HCT116 (cell line): ENCODE measurements at regions not wholly inside any gene's neighbourhood (a gene's known extent, or its start where the extent isn't known, plus 50 kb on each side); places are given as distances from the start of the nearest gene placed in this dataset.

Experiments
- ATAC-seq: fragments of 200-7000 bp; cut with Tn5 transposase; 2 replicates; pipeline ENCODE4 v1.9.1; 2020; ENCODE audit warnings: mild to moderate bottlenecking, moderate library complexity
- BruUV-seq: library from RNA; stranded (reverse); fragments of 400-500 nt; replicated peaks from 2 replicates; lab custom pipeline; 2021; lab: Mats Ljungman, UMichigan
- CTCF ChIA-PET: fragments of 300-600 bp; sonication (Branson Sonifier 250); formaldehyde crosslinking; loops from one replicate; lab custom pipeline; 2021; ENCODE audit warnings: antibody characterized with exemption; lab: Charles Lee
- POLR2A ChIA-PET: fragments of 300-600, 350-600 bp; sonication (Branson Sonifier 250); formaldehyde crosslinking; loops from one replicate; lab custom pipeline; 2021; ENCODE audit warnings: antibody characterized with exemption; lab: Charles Lee
- RAD21 ChIA-PET, 2 experiments: fragments of 300-600 bp; sonication (Branson Sonifier 250); formaldehyde crosslinking; loops; one replicate each; lab custom pipeline; 2023; ENCODE audit warnings: low total read pairs in 2 of 2; ENCODE audit not compliant: uncharacterized antibody in 2 of 2, unreplicated experiment in 2 of 2, low non-redundant PET in 1 of 2; lab: Charles Lee
- DNase-seq: peaks from one replicate; pipeline ENCODE4 v3.0.0-alpha.2; 2010; ENCODE audit warnings: low read depth, low spot score
- H2AFZ ChIP-seq: fragments of 200-600 bp; shearing (Covaris generic), sonication (generic); 2 replicates; pipeline ENCODE4 v1.6.1; 2017; ENCODE audit warnings: low read depth, mixed run types, mixed read lengths, antibody characterized with exemption, low read length; ENCODE audit not compliant: poor library complexity, severe bottlenecking
- H3K27ac ChIP-seq: 2 replicates; pipeline ENCODE4 v1.5.1; 2012; ENCODE audit warnings: low read depth, low read length
- H3K27me3 ChIP-seq: fragments of 200-600 bp; sonication (generic); 2 replicates; pipeline ENCODE4 v1.6.1; 2016; ENCODE audit warnings: mixed run types, low read length, mixed read lengths; ENCODE audit not compliant: insufficient read depth
- H3K36me3 ChIP-seq, 2 experiments: fragments of 200-500 bp in 1 of 2; fragments of 200-600 bp in 1 of 2; sonication (Bioruptor generic) in 1 of 2; sonication (generic) in 1 of 2; 2 replicates each; pipeline versions ENCODE4 v1.5.1 to v1.6.1; 2014 to 2016; ENCODE audit warnings: low read length in 2 of 2, inconsistent platforms in 1 of 2, mixed read lengths in 1 of 2, mixed run types in 1 of 2; ENCODE audit not compliant: insufficient read depth in 2 of 2, control insufficient read depth in 1 of 2
- H3K4me1 ChIP-seq, 2 experiments: fragments of 200-600 bp in 1 of 2; sonication (generic) in 1 of 2; 2 replicates each; pipeline versions ENCODE4 v1.5.1 to v1.6.1; 2012 to 2017; ENCODE audit warnings: low read length in 2 of 2, inconsistent platforms in 1 of 2, mild to moderate bottlenecking in 1 of 2, mixed read lengths in 1 of 2, mixed run types in 1 of 2, moderate library complexity in 1 of 2; ENCODE audit not compliant: insufficient read depth in 2 of 2, control insufficient read depth in 1 of 2
- H3K4me2 ChIP-seq: fragments of 200-600 bp; sonication (generic); 2 replicates; pipeline ENCODE4 v1.6.1; 2017; ENCODE audit warnings: mixed run types, low read length, mixed read lengths
- H3K4me3 ChIP-seq, 2 experiments: fragments of 200-600 bp in 1 of 2; sonication (generic) in 1 of 2; replicated peaks in 1 of 2; 2 replicates each; pipeline ENCODE4 v1.5.1; 2011 to 2016; ENCODE audit warnings: low read length in 2 of 2, control low read depth in 1 of 2, low read depth in 1 of 2, mild to moderate bottlenecking in 1 of 2, mixed read lengths in 1 of 2, mixed run types in 1 of 2
- H3K79me2 ChIP-seq: fragments of 200-600 bp; sonication (generic); 2 replicates; pipeline ENCODE4 v1.6.1; 2017; ENCODE audit warnings: mild to moderate bottlenecking, mixed run types, low read length, moderate library complexity, mixed read lengths; ENCODE audit not compliant: insufficient read depth
- H3K9ac ChIP-seq: fragments of 200-600 bp; sonication (generic); 2 replicates; pipeline ENCODE4 v1.6.1; 2016; ENCODE audit warnings: low read length, mixed read lengths
- H3K9me2 ChIP-seq: fragments of 200-600 bp; sonication (generic), shearing (Covaris generic); 2 replicates; pipeline ENCODE4 v1.6.1; 2017; ENCODE audit warnings: mixed run types, mild to moderate bottlenecking, moderate library complexity; ENCODE audit not compliant: insufficient read depth
- H3K9me3 ChIP-seq, 2 experiments: fragments of 200-500 bp in 1 of 2; fragments of 200-600 bp in 1 of 2; sonication (Bioruptor generic) in 1 of 2; sonication (generic) in 1 of 2; 2 replicates each; pipeline ENCODE4 v1.6.1; 2014 to 2017; ENCODE audit warnings: low read length in 2 of 2, mixed read lengths in 2 of 2, inconsistent platforms in 1 of 2, low read depth in 1 of 2, mild to moderate bottlenecking in 1 of 2, mixed run types in 1 of 2, moderate library complexity in 1 of 2; ENCODE audit not compliant: control insufficient read depth in 1 of 2, insufficient read depth in 1 of 2
- H4K20me1 ChIP-seq: fragments of 200-600 bp; sonication (generic), shearing (Covaris generic); 2 replicates; pipeline ENCODE4 v1.6.1; 2017; ENCODE audit warnings: mixed run types, mild to moderate bottlenecking, moderate library complexity; ENCODE audit not compliant: insufficient read depth
- CBX3 ChIP-seq: IDR thresholded peaks from 2 replicates; pipeline ENCODE4 v1.6.1; 2012; ENCODE audit warnings: low read depth
- EGR1 ChIP-seq: IDR thresholded peaks from 2 replicates; pipeline ENCODE4 v1.6.1; 2012; ENCODE audit warnings: low read depth
- EZH2phosphoT487 ChIP-seq: fragments of 200-600 bp; IDR thresholded peaks from 2 replicates; pipeline ENCODE4 v1.6.1; 2018; ENCODE audit warnings: antibody characterized with exemption, borderline replicate concordance
- MAX ChIP-seq: IDR thresholded peaks from 2 replicates; pipeline ENCODE4 v1.6.1; 2012
- POLR2A ChIP-seq: IDR thresholded peaks from 2 replicates; pipeline ENCODE4 v1.7.0; 2011; ENCODE audit warnings: borderline replicate concordance; ENCODE audit not compliant: insufficient read depth, insufficient read length; ENCODE audit errors: extremely low read depth
- POLR2AphosphoS5 ChIP-seq: IDR thresholded peaks from 2 replicates; pipeline ENCODE4 v1.6.1; 2011; ENCODE audit warnings: mild to moderate bottlenecking, low read depth, low read length, moderate library complexity
- RAD21 ChIP-seq: IDR thresholded peaks from 2 replicates; pipeline ENCODE4 v1.6.1; 2012; ENCODE audit warnings: low read depth, mild to moderate bottlenecking
- REST ChIP-seq: IDR thresholded peaks from 2 replicates; pipeline ENCODE4 v1.6.1; 2012; ENCODE audit warnings: low read depth
- SRF ChIP-seq: IDR thresholded peaks from 2 replicates; pipeline ENCODE4 v1.6.1; 2012; ENCODE audit warnings: low read depth
- intact Hi-C: fragments of 100-400 bp; cut with micrococcal nuclease; formaldehyde crosslinking; loops from 2 replicates; pipeline ENCODE4 v1.10.0; 2022
- TF ChIP-seq, protein P1 (sequence below): IDR thresholded peaks from 2 replicates; pipeline ENCODE4 v1.6.1; 2011; ENCODE audit warnings: mild to moderate bottlenecking, low read length, moderate library complexity; ENCODE audit not compliant: insufficient replicate concordance; ENCODE audit errors: extremely low read depth

DNA sequence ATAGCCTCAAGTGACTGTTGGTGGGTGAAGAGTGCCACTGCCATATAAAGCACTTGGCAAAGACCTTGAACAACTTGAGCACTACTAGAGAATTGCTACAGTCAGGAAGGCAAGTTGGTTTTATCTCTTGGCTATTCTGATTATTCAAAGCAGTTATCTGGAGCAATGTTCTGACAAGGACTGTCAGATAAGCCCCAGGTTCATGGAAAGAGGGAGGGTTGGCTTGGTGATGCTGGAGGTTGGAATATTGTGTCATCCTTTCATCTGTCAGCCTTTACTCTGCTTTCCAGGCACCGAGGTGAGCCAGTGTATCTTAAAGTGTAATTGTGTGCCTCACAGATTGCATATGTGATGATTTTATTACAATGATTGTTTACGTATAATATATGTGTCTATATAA, 548.4 kb upstream of the ZNF608 start:
- Histone ChIP-seq H3K9me2 (no peaks in the 10 kb centered on the region), H3K4me1 (peaks cover 2 to 10% of the 10 kb centered on the region in 2 experiments; a peak in 3 of 4 replicates), H2AFZ (no peak overlapping the region), H3K27me3 (no peaks in the 10 kb centered on the region), H4K20me1 (no peaks in the 10 kb centered on the region), H3K9ac (no peak overlapping the region), H3K9me3 (no peaks in the 10 kb centered on the region), H3K79me2 (no peaks in the 10 kb centered on the region), H3K27ac (no peak overlapping the region), H3K4me3 (no peak overlapping the region), H3K36me3 (no peaks in the 10 kb centered on the region), H3K4me2 (no peak overlapping the region)
- RAD21 ChIA-PET: no interaction called here
- no peak for ATAC-seq
- TF ChIP-seq, protein P1, sequence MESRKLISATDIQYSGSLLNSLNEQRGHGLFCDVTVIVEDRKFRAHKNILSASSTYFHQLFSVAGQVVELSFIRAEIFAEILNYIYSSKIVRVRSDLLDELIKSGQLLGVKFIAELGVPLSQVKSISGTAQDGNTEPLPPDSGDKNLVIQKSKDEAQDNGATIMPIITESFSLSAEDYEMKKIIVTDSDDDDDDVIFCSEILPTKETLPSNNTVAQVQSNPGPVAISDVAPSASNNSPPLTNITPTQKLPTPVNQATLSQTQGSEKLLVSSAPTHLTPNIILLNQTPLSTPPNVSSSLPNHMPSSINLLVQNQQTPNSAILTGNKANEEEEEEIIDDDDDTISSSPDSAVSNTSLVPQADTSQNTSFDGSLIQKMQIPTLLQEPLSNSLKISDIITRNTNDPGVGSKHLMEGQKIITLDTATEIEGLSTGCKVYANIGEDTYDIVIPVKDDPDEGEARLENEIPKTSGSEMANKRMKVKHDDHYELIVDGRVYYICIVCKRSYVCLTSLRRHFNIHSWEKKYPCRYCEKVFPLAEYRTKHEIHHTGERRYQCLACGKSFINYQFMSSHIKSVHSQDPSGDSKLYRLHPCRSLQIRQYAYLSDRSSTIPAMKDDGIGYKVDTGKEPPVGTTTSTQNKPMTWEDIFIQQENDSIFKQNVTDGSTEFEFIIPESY: no peak
- TF ChIP-seq POLR2A (no peak), MAX (no peak), EGR1 (no peak), POLR2AphosphoS5 (no peak), EZH2phosphoT487 (no peak), SRF (no peak), CBX3 (no peak), REST (no peak), RAD21 (no peak)
- no peak for DNase-seq
- intact Hi-C loops: no loop called here
- no TSS peak for BruUV-seq
- CTCF ChIA-PET: no interaction called here
- POLR2A ChIA-PET: no interaction called here
